GM12892 (cell line): ENCODE measurements at regions not wholly inside any gene's neighbourhood (a gene's known extent, or its start where the extent isn't known, plus 50 kb on each side); places are given as distances from the start of the nearest gene placed in this dataset.

Experiments
- POLR2A ChIP-seq: IDR thresholded peaks from 2 replicates; pipeline ENCODE4 v1.6.1; 2011; ENCODE audit warnings: low read depth, low read length, control low read depth
- POLR2AphosphoS5 ChIP-seq: IDR thresholded peaks from 2 replicates; pipeline ENCODE4 v1.6.1; 2011; ENCODE audit warnings: low read depth, low read length, control low read depth
- TAF1 ChIP-seq: IDR thresholded peaks from 2 replicates; pipeline ENCODE4 v1.6.1; 2011; ENCODE audit warnings: low read depth, mild to moderate bottlenecking, control low read depth, low read length, borderline replicate concordance

GRCh38 chr16:75837681-75838080, 111.4 kb upstream of the CPHXL start:
- TF ChIP-seq POLR2A (no peak), TAF1 (no peak), POLR2AphosphoS5 (no peak)
